ENCODE measurements at regions not wholly inside any gene's neighbourhood (a gene's known extent, or its start where the extent isn't known, plus 50 kb on each side); places are given as distances from the start of the nearest gene placed in this dataset.

GRCh38 chr1:199422206-199422605 is 605.3 kb upstream of the NR5A2 start:
- no peak overlapping the region for H3K27ac ChIP-seq (ENCODE audit: extremely low read length, insufficient read depth, low read length)
- peaks cover 71% of the 10 kb centered on the region for H3K9me3 ChIP-seq (ENCODE audit: low read length)
- no peaks in the 10 kb centered on the region for H3K4me1 ChIP-seq (ENCODE audit: insufficient read depth, low read length)
- CTCF ChIA-PET (ENCODE audit: low intra/inter-chr PET ratio, low total read pairs): no interaction called here
- H3K4me3 ChIP-seq (replicated peaks in 1 of 3; ENCODE audit: insufficient read depth in 1 of 3, low read depth in 2 of 3, low read length in 3 of 3): no peak overlapping the region
- 0% methylated on average over 1 of the region's 1 CpG for WGBS (ENCODE audit: low lambda C conversion rate)
- no peaks in the 10 kb centered on the region for H3K79me2 ChIP-seq (ENCODE audit: insufficient read depth, low read length)
- TF ChIP-seq CEBPB (IDR thresholded peaks at IDR 0.05; ENCODE audit: borderline replicate concordance, low read depth, low read length): 0 out of 2 replicates have a peak, but pooled peaks have one; percentile 0
- TF ChIP-seq, protein P1, sequence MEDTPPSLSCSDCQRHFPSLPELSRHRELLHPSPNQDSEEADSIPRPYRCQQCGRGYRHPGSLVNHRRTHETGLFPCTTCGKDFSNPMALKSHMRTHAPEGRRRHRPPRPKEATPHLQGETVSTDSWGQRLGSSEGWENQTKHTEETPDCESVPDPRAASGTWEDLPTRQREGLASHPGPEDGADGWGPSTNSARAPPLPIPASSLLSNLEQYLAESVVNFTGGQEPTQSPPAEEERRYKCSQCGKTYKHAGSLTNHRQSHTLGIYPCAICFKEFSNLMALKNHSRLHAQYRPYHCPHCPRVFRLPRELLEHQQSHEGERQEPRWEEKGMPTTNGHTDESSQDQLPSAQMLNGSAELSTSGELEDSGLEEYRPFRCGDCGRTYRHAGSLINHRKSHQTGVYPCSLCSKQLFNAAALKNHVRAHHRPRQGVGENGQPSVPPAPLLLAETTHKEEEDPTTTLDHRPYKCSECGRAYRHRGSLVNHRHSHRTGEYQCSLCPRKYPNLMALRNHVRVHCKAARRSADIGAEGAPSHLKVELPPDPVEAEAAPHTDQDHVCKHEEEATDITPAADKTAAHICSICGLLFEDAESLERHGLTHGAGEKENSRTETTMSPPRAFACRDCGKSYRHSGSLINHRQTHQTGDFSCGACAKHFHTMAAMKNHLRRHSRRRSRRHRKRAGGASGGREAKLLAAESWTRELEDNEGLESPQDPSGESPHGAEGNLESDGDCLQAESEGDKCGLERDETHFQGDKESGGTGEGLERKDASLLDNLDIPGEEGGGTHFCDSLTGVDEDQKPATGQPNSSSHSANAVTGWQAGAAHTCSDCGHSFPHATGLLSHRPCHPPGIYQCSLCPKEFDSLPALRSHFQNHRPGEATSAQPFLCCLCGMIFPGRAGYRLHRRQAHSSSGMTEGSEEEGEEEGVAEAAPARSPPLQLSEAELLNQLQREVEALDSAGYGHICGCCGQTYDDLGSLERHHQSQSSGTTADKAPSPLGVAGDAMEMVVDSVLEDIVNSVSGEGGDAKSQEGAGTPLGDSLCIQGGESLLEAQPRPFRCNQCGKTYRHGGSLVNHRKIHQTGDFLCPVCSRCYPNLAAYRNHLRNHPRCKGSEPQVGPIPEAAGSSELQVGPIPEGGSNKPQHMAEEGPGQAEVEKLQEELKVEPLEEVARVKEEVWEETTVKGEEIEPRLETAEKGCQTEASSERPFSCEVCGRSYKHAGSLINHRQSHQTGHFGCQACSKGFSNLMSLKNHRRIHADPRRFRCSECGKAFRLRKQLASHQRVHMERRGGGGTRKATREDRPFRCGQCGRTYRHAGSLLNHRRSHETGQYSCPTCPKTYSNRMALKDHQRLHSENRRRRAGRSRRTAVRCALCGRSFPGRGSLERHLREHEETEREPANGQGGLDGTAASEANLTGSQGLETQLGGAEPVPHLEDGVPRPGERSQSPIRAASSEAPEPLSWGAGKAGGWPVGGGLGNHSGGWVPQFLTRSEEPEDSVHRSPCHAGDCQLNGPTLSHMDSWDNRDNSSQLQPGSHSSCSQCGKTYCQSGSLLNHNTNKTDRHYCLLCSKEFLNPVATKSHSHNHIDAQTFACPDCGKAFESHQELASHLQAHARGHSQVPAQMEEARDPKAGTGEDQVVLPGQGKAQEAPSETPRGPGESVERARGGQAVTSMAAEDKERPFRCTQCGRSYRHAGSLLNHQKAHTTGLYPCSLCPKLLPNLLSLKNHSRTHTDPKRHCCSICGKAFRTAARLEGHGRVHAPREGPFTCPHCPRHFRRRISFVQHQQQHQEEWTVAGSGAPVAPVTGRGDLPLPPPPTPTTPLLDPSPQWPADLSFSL (CRISPR knock-in tag; IDR thresholded peaks at IDR 0.05): no peak
- no peak overlapping the region for H3K9ac ChIP-seq (ENCODE audit: insufficient read depth, low read depth, low read length)
- H3K27me3 ChIP-seq (ENCODE audit: control insufficient read depth in 1 of 2, insufficient read depth in 2 of 2, low read length in 2 of 2): no peaks in the 10 kb centered on the region
- no TSS peak for BruUV-seq (replicated peaks)
- POLR2A ChIA-PET: no interaction called here
- in situ Hi-C loops (cut with HindIII; ENCODE audit: extremely low pct_ligation_motif_present, low pct_unique_long_range_greater_than_20kb) (no loop called here), intact Hi-C loops (cut with micrococcal nuclease; ENCODE audit: unreplicated experiment) (no loop called here)
- no peak for DNase-seq (ENCODE audit: low spot score)
- no peaks in the 10 kb centered on the region for H4K20me1 ChIP-seq (ENCODE audit: insufficient read depth, low read length)
- H3K4me2 ChIP-seq (ENCODE audit: low read depth, low read length): no peak overlapping the region
- no peaks in the 10 kb centered on the region for H3K36me3 ChIP-seq (replicated peaks in 1 of 2; ENCODE audit: control insufficient read depth in 1 of 2, insufficient read depth in 2 of 2, low read length in 2 of 2)
- no peak for ATAC-seq
- H2AFZ ChIP-seq (ENCODE audit: low read length): no peak overlapping the region
- FAIRE-seq: no peak
